HG03097 (cell line): ENCODE measurements at regions not wholly inside any gene's neighbourhood (a gene's known extent, or its start where the extent isn't known, plus 50 kb on each side); places are given as distances from the start of the nearest gene placed in this dataset.

Experiments used
- ATAC-seq: cut with Tn5 transposase; IDR thresholded peaks from one replicate; pipeline ENCODE4 v1.9.1; 2021; ENCODE audit not compliant: unreplicated experiment, low FRiP score

DNA sequence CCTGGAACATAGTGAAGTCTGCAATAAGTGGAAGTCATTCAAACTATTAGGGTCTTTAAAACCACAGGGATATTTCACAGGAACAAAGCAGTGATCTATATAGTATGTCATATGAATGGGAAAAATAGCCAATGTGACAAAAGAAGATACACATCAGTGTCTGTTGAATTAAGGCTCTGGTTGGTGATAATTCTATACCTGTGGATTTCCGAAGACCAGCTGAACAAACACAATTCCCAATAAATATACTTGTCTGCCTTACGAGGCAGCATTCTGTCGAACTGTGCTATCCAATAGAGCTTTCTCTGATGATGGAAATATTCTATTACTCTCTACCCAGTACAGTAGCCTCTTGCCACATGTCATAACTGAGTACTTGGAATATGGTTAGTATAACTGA is 55.9 kb upstream of the CAV2 start:
- no peak for ATAC-seq

DNA sequence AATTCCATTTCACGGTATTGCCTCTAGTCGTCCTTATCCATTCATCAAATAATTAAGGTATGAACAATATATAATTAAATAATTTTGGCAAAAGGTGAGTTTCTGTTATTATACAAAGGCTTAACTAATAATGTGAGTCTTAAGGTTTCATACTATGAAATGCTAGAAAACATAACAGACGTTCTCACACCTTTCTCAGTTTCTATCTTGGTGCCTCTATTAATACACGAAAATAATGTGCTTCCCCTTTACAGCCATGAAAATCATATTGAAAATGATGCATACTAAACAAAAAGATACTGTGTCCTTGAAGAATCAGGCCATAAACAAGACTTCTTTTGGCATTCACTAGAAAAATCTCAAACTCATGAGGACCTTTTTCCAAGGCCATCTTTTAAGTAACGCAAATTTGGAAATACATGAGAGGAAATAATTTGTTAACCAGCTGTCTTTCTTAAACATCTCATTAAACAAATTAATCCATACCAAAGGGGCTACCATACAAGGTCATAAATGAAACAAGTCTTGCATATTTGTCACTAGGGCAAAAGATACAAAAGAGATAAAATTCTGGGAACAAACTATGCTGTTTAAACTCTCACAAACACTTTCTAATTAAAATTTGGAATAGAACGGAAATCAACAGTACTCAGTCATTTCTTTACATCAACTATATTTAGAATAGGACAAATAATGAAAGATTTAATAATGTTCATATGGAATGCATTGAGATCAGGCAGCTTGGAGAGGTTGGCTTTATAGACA is 53.9 kb upstream of the CAV2 start:
- ATAC-seq: no peak

DNA sequence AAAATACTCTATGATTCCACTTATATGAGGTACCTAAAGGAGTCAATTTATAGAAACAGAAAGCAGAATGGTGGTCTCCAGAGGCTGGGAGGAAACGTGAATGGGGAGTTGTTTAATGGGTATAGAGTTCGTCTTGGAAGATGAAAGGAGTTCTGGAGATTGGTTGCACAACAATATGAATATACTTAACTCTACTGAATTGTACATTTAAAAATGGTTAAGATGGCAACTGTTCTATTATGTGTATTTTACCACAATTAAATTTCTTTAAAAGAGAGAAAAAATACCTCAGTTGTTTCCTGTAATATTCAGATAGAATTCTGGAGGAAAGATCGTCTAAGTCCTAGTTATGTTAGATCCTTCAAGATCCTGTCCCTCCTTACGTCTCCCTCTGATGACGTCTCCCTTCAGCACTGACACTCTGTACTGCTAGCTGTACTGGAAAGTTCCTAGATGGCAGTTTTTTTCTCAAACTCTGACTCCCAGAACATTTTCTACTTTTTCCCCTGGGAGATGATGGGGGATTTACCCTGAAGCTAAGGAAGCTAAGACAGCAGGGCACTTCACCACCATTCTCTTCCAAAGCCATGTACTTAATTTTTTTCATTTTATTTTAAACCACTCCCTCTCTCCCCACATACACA is 53.2 kb upstream of the CAV2 start:
- no peak for ATAC-seq

DNA sequence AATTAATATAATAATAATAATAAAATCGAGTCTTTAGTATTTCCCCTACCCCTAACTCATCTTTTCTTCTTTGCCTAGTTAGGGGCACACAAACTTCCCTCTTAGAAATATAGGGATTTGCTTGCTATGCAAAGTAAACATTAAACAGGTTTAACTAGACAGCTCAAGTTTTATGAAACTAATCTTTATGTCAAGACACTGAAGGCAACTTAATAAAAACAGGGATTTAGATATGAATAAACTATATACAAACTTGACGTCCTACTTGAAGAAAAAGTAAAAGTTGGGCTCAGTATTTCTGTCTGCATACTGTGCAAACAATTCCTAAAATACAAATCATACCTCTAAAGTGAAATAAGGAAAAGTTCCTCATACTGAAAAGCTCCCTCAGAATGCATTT is 52.1 kb upstream of the CAV2 start:
- no peak for ATAC-seq

DNA sequence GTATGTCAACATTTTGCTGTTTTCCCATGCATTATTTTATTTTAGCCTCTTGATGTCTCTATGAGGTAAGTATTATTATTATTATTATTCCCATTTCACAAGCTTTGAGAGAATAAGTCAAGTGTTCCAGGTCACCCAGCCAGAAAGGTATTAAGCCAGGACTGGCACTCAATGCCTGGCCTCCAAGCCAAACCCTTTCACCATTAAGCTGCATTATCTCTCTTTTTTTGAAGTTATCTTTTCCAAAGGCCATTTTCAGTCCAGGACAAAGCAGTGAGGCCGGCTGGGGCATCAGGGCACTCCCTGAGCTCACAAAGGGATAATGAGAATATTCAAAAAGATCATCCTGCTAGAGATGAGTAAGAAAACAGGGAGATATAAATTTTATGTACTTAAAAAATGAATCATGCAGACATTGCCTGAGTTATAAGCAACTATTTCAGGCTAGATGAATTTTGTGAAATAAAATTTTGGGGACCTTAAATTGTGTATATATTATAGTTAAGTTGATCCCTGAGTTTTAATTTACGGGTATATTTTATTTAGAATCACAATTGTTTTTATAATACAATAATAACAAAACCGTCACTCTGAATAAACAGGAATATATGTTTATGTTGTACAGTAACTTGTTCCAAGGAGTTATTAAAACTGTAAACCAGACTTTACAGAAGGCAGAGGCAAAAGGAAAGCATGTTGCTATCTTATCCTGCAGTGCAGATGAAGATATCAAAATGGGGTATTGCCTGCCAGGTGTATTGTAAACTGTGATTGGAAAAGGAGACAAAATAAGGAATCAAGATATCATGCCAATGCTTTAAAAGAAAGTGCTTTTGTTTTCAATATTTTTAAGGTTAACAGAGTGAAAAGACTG is 51.3 kb upstream of the CAV2 start:
- ATAC-seq: no peak

DNA sequence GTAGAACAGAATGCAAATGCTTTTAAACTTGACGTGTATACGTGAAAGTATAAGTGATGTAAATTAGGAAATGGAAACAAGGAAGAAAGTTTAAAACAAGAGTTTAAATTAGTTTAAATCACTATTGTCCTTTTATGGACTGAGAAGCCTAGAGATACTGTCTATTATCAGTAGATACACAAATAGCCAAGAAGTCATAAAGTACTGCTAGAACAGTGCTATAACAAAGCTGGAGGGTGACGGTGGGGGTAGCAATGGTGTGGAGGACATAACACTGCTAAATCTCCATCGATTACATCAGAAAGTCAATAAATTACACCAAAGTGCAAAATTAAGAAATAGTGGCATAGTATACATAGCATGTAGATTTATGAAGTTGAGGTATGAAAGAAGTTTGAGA is 50.1 kb upstream of the CAV2 start:
- ATAC-seq: no peak
